ENCODE measurements at regions not wholly inside any gene's neighbourhood (a gene's known extent, or its start where the extent isn't known, plus 50 kb on each side); places are given as distances from the start of the nearest gene placed in this dataset.

GRCh38 chr1:56434025-56434424 is 145.3 kb downstream of the PLPP3 start:
- no peak overlapping the region for H3K9ac ChIP-seq (ENCODE audit: low read length in 3 of 3)
- no peaks in the 10 kb centered on the region for H3K27me3 ChIP-seq (ENCODE audit: control insufficient read depth, insufficient read depth, low read length)
- peaks cover 3 to 17% (median 7%) of the 10 kb centered on the region in 3 donors for H3K4me1 ChIP-seq (ENCODE audit: control insufficient read depth in 2 of 3, insufficient read depth in 2 of 3, low read depth in 1 of 3, low read length in 3 of 3)
- no peak overlapping the region for H3K27ac ChIP-seq (ENCODE audit: low read depth in 2 of 2, low read length in 2 of 2)
- no peaks in the 10 kb centered on the region for H3K9me3 ChIP-seq (ENCODE audit: control insufficient read depth in 2 of 3, insufficient read depth in 1 of 3, low read length in 3 of 3)
- DNase-seq (no peak), FAIRE-seq (no peak)
- H3K36me3 ChIP-seq (ENCODE audit: control insufficient read depth in 2 of 3, insufficient read depth in 3 of 3, low read length in 3 of 3): no peaks in the 10 kb centered on the region
- intact Hi-C loops (cut with DNase I): no loop called here
- TF ChIP-seq CTCF (IDR thresholded peaks at IDR 0.05; ENCODE audit: borderline replicate concordance, extremely low read depth, insufficient read depth): no peak
- no peak overlapping the region for H3K4me3 ChIP-seq (ENCODE audit: low read length in 3 of 3)

- intact Hi-C loops (cut with DNase I): no loop called here
- DNase-seq: no peak
- FAIRE-seq: no peak
- Histone ChIP-seq H3K36me3 (ENCODE audit: control insufficient read depth in 2 of 3, insufficient read depth in 3 of 3, low read length in 3 of 3) (no peaks in the 10 kb centered on the region), H3K27ac (ENCODE audit: low read depth in 2 of 2, low read length in 2 of 2) (peak overlapping the region; percentile 12 to 34), H3K4me3 (ENCODE audit: low read length in 3 of 3) (no peak overlapping the region), H3K9me3 (ENCODE audit: control insufficient read depth in 2 of 3, insufficient read depth in 1 of 3, low read length in 3 of 3) (no peaks in the 10 kb centered on the region), H3K9ac (ENCODE audit: low read length in 3 of 3) (no peak overlapping the region), H3K4me1 (ENCODE audit: control insufficient read depth in 2 of 3, insufficient read depth in 2 of 3, low read depth in 1 of 3, low read length in 3 of 3) (peaks cover 3 to 17% (median 7%) of the 10 kb centered on the region in 3 donors), H3K27me3 (ENCODE audit: control insufficient read depth, insufficient read depth, low read length) (no peaks in the 10 kb centered on the region)
- TF ChIP-seq CTCF (IDR thresholded peaks at IDR 0.05; ENCODE audit: borderline replicate concordance, extremely low read depth, insufficient read depth): no peak
Observed at GRCh38 chr1:56433056-56433577, 146.2 kb downstream of the PLPP3 start.

- Histone ChIP-seq H3K9me3 (ENCODE audit: control insufficient read depth in 2 of 3, insufficient read depth in 1 of 3, low read length in 3 of 3) (no peaks in the 10 kb centered on the region), H3K9ac (ENCODE audit: low read length in 3 of 3) (no peak overlapping the region), H3K27ac (ENCODE audit: low read depth in 2 of 2, low read length in 2 of 2) (peak overlapping the region; percentile 34 to 58), H3K4me1 (ENCODE audit: control insufficient read depth in 2 of 3, insufficient read depth in 2 of 3, low read depth in 1 of 3, low read length in 3 of 3) (peaks cover 3 to 17% (median 7%) of the 10 kb centered on the region in 3 donors), H3K36me3 (ENCODE audit: control insufficient read depth in 2 of 3, insufficient read depth in 3 of 3, low read length in 3 of 3) (no peaks in the 10 kb centered on the region), H3K27me3 (ENCODE audit: control insufficient read depth, insufficient read depth, low read length) (no peaks in the 10 kb centered on the region), H3K4me3 (ENCODE audit: low read length in 3 of 3) (no peak overlapping the region)
- intact Hi-C loops (cut with DNase I): no loop called here
- peak in 1 of 5 donors; percentile 55 for DNase-seq
- FAIRE-seq: no peak
- no peak for TF ChIP-seq CTCF (IDR thresholded peaks at IDR 0.05; ENCODE audit: borderline replicate concordance, extremely low read depth, insufficient read depth)
Observed at GRCh38 chr1:56432166-56432971, 147.0 kb downstream of the PLPP3 start.

Measured in kidney (tissue), 13 donors.